Activated CD8-positive, alpha-beta memory T cell treated with anti-CD3 and anti-CD28 coated beads, Interleukin-2, amount 50 U/mL, for 48 hours (primary cell): ENCODE measurements at regions not wholly inside any gene's neighbourhood (a gene's known extent, or its start where the extent isn't known, plus 50 kb on each side); places are given as distances from the start of the nearest gene placed in this dataset.
"Not testable (repeated sequence)": the region's sequence is repeated elsewhere in the genome, so short reads cannot be mapped to it uniquely, and the experiment has no call there.

Experiments used
- DNase-seq: peaks from one replicate; pipeline ENCODE4 v3.0.0-alpha.2; 2020

GRCh38 chr7:120054376-120055100 lies 218.4 kb upstream of the KCND2 start:
- no peak for DNase-seq

GRCh38 chr7:120055300-120055699 lies 217.7 kb upstream of the KCND2 start:
- no peak for DNase-seq

- DNase-seq, result no peak
Measured at GRCh38 chr7:120056227-120056626, 216.7 kb upstream of the KCND2 start.

DNA sequence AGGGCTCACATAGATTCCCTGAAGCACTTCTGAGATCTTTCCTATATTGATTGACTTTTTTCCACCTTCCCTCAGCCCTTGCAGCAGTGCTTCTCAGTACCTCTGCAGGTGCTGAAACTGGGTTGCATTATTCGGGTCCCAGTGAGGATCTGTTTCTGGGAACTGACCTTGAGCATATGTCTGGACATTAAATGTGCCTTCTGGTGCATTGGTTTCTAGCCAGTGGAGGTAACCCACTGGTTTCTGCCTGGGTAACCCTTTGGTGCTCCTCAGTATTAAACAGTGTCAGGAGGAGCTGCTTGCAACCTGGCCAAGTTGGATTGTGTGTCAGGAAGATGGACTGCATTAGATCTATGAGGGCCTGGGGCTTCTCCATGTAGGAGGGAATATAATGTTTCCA lies 213.3 kb upstream of the KCND2 start:
- no peak for DNase-seq

GRCh38 chr7:120060281-120060680 lies 212.7 kb upstream of the KCND2 start:
- DNase-seq, result no peak

GRCh38 chr7:120060875-120061274 lies 212.1 kb upstream of the KCND2 start:
- DNase-seq, result no peak

DNA sequence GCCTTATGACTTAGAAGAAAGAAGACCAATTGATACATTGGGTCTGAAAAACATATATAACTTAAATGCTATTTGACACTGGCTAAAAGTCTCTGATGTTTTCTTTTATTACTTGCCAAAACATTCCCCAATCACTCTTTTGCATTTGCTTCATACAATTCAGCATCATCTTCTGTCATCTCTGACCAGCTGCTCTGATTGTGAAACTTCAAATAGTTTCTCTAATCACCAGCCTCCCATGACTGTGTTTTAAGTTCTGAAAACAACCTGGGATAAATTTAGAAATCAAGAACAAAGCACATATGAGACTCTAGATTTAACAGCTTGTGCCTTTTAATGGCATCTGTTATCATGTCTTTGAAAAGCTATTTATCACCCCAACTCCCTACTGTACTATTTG lies 208.4 kb upstream of the KCND2 start:
- no peak for DNase-seq

- DNase-seq, result not testable (repeated sequence)
Measured at GRCh38 chr7:120066898-120067297, 206.1 kb upstream of the KCND2 start.

- DNase-seq, result no peak
Measured at GRCh38 chr7:120070201-120070600, 202.8 kb upstream of the KCND2 start.

DNA sequence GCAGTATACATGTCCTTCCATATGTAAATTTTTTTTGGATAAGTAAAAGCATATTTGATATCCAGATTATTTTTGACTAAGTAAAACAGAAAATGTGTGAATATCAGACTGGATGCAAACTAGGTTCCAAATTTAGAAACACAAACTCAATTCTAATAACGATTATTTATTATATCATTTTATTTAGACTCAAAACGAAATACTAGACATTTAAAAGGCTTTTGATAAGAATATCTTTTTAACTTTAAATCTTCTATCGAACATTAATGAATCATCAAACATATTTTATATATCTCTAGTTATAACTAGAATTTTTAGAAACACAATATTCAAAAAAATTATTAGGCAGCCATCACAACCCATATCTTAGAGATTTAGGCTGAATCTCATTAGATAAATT lies 195.2 kb upstream of the KCND2 start:
- DNase-seq, result no peak

DNA sequence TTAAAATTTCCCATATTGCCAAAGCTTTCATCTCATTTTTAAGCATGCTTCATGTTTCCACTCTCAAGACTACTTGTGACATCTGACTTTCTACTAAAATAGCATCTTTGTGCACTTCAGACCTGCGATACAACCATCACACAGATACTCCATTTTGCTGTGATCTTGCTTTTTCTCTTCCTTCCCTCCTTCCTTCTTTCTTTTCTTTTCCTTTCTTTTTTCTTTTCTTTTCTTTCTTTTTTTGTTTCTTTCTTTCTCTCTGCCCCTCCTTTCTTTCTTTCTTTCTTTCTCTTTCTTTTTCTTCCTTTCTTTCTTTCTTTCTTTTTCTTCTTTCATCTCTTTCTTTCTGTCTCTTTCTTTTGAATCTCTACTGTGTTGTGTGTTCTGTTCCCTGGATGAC lies 194.0 kb upstream of the KCND2 start:
- no peak for DNase-seq

GRCh38 chr7:120079704-120080103 lies 193.3 kb upstream of the KCND2 start:
- no peak for DNase-seq

DNA sequence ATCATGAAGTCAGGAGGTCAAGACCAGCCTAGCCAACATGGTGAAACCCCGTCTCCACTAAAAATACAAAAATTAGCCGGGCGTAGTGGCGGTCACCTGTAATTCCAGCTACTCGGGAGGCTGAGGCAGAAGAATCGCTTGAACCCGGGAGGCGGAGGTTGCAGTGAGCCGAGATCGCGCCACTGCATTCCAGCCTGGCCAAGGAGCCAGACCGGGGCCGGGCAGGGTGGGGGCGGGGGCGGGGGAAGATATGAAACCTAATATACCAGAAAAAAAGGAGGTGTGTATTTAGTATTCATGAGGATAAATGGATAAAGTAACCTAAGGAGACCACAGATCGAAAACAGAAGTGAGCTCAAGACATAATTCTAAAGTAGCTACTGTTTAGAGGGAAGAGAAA lies 186.5 kb upstream of the KCND2 start:
- DNase-seq, result not testable (repeated sequence)

GRCh38 chr7:120089968-120090367 lies 183.0 kb upstream of the KCND2 start:
- no peak for DNase-seq

- DNase-seq, result no peak
Measured at GRCh38 chr7:120091807-120092206, 181.2 kb upstream of the KCND2 start.

DNA sequence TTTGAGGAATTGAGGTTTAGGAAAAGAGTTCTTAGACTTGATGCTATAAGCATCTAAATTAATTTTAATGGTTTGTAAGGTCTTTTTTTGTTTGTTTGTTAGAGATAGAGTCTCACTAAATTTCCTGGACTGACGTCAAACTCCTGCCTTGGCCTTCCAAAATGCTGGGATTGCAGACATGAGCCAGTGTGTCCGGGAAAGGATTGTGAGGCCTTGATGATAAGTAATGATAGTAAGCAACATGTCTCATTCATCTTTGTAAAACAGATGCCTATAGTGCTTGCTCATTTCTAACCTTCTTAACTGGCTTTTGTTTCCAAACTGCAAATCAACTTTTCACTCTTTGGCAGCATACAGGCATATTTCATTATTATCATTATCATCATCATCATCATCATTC lies 176.0 kb upstream of the KCND2 start:
- DNase-seq, result no peak

DNA sequence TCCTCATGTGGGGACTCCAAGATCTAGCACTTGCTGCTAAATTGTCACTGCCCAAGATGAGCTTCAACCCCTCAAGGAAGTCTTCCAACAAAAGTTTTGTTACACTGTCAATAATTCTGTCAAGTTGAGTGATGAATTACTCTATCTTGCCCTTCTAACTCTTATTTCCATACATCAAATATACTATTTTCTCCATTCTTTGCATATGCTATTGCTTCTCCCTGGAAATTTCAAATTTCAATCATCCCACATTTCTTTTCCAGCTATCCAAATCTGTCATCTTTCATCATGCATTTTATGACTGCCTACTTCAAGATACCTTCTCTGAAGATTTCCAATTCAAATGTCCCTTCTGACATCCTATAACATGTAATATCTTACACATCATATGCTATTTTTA lies 175.2 kb upstream of the KCND2 start:
- DNase-seq, result no peak

DNA sequence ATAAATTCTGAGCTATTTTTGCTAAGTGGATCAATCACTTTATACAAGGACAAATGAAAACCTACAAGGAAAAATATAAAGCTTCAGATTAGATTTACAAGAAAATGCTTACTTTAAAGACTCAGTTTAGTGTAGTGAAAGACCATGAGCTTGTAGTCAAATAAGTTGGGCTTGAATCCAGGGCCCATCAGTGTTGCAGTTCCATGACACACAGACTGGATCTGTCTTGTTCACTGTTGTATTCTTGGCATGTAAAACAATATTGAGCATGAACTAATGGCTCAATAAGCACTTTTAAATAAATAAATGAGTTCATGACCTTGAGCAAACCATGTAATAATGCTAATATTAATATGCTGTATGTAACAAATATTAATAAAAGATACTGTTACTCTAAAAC lies 164.6 kb upstream of the KCND2 start:
- DNase-seq, result no peak

DNA sequence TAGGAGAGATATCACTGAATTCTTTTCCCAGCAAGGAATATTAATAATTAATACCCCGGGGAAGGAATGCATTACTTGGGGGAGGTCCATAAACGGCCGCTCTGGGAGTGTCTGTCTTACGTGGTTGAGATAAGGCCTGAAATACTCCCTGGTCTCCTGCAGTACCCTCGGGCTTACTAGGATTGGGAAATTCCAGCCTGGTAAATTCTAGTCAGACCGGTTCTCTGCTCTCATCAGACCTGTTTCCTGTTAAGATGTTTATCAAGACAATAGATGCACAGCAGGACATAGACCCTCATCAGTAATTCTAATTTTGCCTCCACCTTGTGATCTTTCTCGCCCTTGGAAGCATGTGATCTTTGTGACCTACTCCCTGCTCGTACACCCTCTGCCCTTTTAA lies 162.8 kb upstream of the KCND2 start:
- no peak for DNase-seq

DNA sequence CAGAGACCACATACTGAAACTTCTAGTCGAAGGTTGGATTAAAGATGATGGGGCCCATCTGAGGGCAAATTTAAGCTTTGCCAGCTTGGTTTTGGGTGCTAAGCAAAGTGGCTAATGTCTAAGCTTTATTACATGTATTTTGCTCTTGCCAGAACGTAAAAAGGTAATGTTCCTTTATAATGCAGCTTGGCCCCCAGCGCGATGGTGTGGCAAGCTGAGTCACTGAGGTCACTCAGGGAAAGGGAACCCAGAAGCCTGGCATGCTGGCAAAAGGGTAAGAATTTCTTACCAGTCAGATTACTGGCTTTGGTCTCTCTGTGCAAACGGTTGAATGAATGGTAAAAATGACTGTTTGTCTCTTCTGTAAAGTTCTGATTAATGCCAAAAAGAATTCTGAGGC lies 158.3 kb upstream of the KCND2 start:
- DNase-seq, result no peak

DNA sequence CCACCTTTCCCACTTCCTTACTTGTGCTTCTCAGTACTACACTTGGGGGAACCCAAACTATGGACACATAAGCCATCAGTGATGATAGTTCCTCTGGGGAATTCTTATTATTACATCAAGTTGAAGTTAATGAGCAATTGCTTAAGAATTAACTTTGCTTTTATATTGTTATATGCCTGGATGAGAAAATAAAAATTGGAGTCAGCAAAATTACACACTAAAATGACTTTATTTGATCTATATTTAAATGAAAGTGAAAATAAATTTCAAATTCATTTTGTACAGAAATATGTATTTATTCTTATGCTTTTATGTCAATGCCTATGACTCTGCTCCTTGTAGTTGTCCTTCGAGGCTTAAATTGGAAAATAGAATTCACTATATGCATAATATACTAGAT lies 149.4 kb upstream of the KCND2 start:
- DNase-seq, result no peak

- DNase-seq, result no peak
Measured at GRCh38 chr7:120131096-120131839, 141.7 kb upstream of the KCND2 start.

GRCh38 chr7:120138497-120138896 lies 134.5 kb upstream of the KCND2 start:
- DNase-seq, result no peak

- DNase-seq, result no peak
Measured at GRCh38 chr7:120156476-120156875, 116.5 kb upstream of the KCND2 start.

- DNase-seq, result no peak
Measured at GRCh38 chr7:120160166-120160565, 112.8 kb upstream of the KCND2 start.
